HPDE6-E6E7 (cell line): ENCODE measurements at regions not wholly inside any gene's neighbourhood (a gene's known extent, or its start where the extent isn't known, plus 50 kb on each side); places are given as distances from the start of the nearest gene placed in this dataset.
"Not testable (repeated sequence)": the region's sequence is repeated elsewhere in the genome, so short reads cannot be mapped to it uniquely, and the experiment has no call there.

Experiments
- DNase-seq: peaks from one replicate; pipeline ENCODE4 v3.0.0; 2011; ENCODE audit warnings: missing footprints; ENCODE audit errors: extremely low spot score

DNA sequence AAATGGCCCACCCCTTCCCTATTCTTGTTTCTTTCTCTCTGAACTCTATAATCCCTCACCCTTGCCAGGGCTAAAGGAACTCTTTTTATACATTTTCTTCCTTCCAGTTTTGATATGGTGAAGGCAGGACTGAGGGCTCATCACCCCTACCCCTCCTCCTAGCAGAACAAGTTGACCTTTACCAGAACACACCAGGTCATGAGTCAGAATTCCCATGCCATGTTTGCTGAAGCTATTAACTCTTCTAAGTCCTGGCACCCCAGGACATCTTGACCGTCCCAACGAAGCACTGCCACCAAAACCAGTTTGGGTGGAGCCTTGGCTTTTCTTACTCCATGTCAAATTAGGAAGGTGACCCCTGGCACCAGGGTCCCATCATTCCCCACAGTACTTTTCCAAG, 57.5 kb upstream of the DYNLT3 start:
- no peak for DNase-seq

DNA sequence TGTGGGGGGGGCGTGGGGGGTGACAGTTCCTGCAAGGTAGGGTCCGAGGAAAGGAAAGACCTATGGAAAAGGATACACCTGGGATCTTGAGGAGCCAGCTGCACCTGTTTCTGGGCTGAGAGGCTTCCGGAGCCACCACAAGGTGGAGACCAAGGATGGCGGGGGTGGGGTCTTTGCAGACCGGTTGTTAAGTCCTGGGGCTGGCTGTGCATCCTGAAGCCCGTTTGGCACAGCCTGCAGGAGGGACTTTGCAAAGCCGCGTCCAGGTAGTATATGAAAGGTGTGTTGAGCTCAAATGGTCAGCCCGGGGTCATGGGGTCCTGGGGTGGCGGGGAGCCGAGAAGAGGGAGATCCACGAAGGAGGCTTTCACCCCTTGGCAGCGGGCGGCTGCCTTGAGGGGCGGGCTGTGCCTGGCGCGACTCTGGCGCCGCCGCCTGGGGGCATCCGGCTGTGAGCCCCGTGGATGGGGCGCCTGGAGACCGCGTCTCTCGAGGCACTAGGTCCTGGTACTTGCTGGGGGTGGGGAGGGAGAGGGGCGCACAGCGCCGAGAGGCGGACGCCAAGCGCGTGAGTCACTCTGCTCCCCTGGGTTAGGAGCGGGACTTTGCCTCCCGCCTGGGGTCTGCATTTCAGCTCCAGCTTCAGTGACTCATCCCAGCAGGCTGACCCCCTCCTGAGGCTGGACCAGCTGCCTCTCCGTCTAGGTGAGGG, 58.2 kb upstream of the DYNLT3 start:
- no peak for DNase-seq

DNA sequence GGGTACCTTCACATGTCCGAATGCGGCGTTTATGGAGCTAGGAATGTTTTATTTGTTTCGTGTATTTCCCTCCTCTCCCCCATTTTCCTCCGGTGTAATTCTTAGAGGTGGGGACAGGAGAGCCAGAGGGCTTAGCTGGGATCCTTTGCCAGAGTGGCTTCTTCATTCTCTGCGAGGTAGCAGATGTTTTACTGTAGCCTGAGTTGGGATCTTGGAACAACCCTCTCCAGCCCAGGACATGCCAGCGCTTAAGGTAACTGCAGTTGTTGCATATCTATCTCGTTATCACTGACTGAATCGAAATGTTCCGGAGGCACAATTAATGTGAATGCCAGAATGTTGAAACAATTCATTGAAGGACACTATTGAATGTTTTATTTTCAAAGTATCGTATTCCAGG, 59.0 kb upstream of the DYNLT3 start:
- DNase-seq = no peak

- DNase-seq = no peak
Observed at GRCh38 chrX:37910186-37910585, 62.8 kb upstream of the DYNLT3 start.

DNA sequence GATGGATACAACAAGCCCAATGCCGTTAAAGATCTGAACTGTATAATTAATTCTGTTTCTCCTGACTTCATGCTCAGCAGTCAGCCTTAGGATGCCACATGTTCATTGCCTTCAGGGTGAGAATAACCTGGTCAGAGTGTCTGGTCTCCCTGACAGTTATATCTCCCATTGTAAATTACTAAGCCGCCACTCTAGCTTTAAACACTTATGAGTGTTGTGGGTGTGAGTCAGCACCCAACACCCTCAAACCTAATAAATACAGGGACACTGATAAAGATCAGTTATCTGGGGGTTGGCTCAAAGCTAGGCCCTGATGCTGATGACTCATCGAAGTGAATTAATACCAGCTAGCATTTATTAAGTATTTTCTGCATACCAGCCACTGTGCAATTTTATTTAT, 64.9 kb upstream of the DYNLT3 start:
- no peak for DNase-seq

DNA sequence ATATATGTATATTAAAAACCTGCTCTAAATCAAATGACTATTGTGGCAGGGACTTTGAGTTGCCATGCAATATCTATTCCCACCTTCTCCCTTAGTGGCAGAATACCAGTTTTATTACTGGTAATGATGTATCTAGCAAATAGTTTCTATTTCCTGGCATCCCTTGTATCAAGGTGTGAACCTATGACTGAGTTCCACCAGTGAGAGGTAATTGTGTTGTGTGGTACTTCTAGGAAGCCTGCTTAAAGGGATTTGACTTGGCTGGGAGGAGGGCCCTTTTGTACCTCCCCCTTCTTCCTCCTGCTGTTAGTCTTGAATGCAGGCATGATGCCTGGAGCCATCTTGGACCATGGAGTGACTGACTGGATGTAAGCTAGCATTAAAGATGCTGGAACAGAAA, 65.4 kb upstream of the DYNLT3 start:
- no peak for DNase-seq

DNA sequence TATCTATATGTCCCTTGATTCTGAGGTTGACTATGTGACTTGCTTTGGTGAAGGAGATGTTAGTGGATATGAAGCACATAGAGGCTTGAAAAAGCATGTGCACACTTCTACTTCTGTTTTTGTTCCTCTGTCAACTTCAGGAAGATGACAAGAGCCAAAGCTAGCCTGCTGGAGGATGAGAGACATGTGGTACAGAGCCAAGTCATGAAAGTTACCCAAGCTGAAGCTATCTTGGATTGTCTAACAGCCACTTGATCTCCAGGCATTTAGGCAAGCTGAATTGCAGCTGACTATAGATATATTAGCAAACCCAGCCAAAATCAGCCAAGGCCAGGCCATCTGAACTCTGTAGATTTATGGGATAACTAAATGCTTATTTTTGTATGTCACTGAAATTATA, 70.8 kb upstream of the DYNLT3 start:
- no peak for DNase-seq

- no peak for DNase-seq
Observed at GRCh38 chrX:37918703-37919102, 71.3 kb upstream of the DYNLT3 start.

DNA sequence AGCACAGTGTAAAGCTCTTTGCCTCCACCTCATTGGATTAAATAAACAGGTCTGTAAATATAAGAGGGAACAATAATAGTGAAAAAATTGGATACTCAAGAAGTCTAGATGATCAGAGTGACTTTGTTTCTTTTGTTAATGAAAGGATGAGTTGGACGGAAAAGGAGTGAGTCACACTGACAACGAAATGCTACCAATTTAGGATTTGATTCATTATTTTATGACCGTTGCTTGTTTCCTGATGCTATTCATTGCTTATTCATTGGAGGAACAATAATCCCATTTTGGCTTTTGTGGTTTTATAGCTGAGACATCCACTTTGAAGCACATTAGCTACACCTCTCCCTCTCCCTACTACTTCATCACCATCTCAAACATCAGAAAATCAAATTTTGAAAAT, 74.4 kb upstream of the DYNLT3 start:
- peak; percentile 9 for DNase-seq

DNA sequence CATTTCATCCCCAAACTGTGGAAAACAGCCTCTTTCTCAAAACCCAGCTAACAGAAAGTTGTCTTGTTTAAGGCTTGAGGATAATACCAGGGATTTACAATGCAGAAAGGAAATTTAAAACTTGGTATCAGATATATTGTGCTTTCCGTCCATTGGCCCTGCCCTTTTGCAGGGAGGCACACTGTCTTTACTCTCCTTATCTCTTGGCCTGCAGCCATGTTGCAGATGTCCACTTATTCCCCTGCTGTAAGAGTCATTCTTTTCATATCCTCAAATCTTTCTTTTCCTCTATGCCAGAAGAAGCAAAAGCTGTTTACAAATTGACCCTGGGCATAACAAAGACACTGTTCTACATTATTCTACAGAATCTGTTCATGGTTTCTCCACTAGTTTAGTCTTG, 75.6 kb upstream of the DYNLT3 start:
- DNase-seq = no peak

GRCh38 chrX:37925761-37926160, 78.4 kb upstream of the DYNLT3 start:
- DNase-seq = not testable (repeated sequence)

GRCh38 chrX:37926700-37927099, 79.3 kb upstream of the DYNLT3 start:
- DNase-seq = no peak

DNA sequence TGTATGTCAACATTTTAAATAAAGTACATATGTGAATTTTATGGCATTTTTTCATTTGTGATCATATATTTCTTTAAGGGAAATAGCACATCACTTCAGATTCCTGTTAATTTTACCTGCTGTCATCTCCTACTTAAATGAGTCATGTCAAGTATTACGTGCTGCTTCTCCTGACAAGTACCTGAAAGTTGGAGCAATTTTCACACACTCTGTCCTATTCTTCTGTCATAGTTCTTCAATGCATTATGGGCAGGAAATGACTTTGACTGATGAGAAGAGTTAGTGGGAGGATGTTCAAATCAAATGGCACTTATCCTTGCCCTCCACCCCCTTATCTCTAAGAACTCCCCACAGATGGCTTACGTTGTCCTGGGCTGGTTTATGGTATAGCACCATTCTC, 64.2 kb upstream of the SYTL5 start:
- no peak for DNase-seq

DNA sequence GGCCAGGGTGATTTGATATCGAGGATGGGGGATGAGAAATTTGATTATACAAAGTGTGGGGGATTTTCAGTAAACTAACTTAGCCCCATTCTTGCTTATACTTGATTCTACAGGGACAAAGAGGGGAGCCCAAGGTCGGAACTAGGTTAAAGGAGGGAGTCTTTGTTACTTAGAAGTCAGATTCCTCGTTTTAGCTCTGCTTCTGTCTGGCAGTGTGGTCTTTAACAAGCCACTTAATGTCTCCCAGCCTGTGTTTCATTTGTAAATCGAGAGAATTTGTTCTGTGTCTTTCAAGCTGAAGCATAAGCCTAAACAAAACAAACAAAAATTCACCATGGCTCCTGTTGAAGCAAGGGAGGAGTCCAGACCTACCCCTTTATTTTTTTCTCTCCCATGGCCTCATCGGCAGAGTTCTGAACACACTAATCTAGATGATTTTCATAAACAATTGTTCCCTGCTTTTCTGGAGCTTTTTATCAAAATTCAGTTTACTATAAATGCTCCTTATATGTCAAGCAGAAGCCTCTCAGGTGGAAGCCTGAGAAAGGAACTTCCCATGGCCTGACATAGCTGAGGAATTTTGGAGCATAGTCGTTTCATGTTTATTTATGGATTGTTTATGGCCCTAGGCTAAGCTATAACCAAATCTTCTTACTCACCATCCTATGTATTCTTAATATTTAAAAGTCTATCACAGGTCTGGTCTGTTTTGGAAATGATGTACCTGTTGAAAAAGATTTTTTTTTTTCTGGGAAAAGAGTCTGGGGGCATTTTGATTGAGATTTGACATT, 62.6 kb upstream of the SYTL5 start:
- no peak for DNase-seq

DNA sequence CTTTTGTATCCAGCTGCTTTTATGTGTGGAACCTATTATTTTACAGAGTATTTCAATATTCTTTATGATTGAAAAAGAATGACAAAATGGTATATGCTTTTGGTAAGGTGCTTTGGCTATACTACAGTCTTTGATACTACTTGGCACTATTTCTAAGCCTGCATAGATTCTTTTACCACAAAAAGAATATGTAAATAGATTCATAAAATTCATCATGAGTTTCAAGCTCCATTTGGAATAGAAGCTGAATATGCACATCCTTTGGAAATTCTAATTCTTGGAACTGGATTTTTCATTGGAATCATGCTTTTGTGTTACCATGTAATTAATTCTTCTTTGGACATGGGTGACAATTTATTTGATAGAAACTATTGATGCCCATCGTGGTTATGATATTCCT, 60.2 kb upstream of the SYTL5 start:
- DNase-seq = no peak

DNA sequence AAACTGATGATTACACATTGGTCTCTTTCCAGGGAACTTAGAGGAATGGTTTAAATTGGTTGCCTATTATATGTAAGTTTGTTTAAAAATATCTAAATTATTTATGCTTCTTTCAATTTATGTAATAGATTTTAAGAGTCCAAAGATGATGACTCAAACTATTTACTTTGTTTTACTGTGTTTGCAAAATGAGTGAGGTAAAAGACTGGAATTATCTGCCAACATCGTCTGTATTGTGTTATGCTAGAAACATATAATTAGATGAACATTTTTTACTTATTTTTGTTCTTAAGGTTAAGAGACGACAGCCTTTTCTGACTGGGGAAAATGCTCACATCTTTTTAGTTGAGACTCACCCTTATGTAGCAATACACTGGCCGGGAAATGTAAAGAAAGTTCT, 51.1 kb upstream of the SYTL5 start:
- DNase-seq = no peak

DNA sequence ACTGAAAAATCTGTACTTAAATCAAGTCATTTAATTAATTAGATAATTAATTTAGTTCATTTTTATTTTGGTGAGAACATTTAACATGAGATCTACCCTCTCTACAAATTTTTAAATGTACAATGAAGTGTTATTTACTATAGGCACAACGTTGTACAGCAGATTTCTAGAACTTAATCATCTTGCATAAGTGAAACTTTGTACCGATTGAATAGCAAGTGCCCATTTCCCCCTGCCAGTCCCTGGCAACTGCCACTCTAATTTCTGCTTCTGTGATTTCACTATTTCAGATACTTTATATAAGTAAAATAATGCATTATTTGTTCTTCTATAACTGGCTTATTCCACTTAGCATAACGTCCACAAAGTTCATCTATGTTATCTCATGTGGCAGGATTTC, 50.1 kb upstream of the SYTL5 start:
- DNase-seq = no peak
